HL-60 (cell line): ENCODE measurements at regions not wholly inside any gene's neighbourhood (a gene's known extent, or its start where the extent isn't known, plus 50 kb on each side); places are given as distances from the start of the nearest gene placed in this dataset.

Source experiments
- DNase-seq, 2 experiments: peaks; one replicate each; pipeline ENCODE4 v3.0.0-alpha.2; 2010 to 2020; ENCODE audit warnings: low read depth in 1 of 2, low spot score in 1 of 2
- H3K27ac ChIP-seq: fragments of 250-450 bp; sonication (Bioruptor Pico); replicated peaks from 2 replicates; pipeline ENCODE4 v1.5.1; 2020; ENCODE audit warnings: mild to moderate bottlenecking, moderate library complexity
- H3K27me3 ChIP-seq: fragments of 250-450 bp; sonication (Bioruptor Pico); 2 replicates; pipeline ENCODE4 v1.5.1; 2021; ENCODE audit warnings: mild to moderate bottlenecking, moderate library complexity; ENCODE audit not compliant: insufficient read depth, poor library complexity, severe bottlenecking
- H3K4me3 ChIP-seq: replicated peaks from 2 replicates; pipeline ENCODE4 v1.5.1; 2011; ENCODE audit warnings: mild to moderate bottlenecking, control low read depth, low read length; ENCODE audit not compliant: insufficient read depth
- CTCF ChIP-seq: IDR thresholded peaks from one replicate; pipeline ENCODE4 v1.5.1; 2011; ENCODE audit warnings: low read length, control low read depth, inconsistent platforms; ENCODE audit not compliant: insufficient read depth
- GABPA ChIP-seq: IDR thresholded peaks from 2 replicates; pipeline ENCODE4 v1.6.1; 2012; ENCODE audit warnings: low read depth
- POLR2AphosphoS5 ChIP-seq: IDR thresholded peaks from 2 replicates; pipeline ENCODE4 v1.6.1; 2012; ENCODE audit warnings: low read depth
- SPI1 ChIP-seq: IDR thresholded peaks from 2 replicates; pipeline ENCODE4 v1.6.1; 2012; ENCODE audit warnings: low read depth, mild to moderate bottlenecking, borderline replicate concordance
- TF ChIP-seq, protein P1 (sequence below): IDR thresholded peaks from 2 replicates; pipeline ENCODE4 v1.6.1; 2012; ENCODE audit warnings: low read depth; ENCODE audit not compliant: insufficient replicate concordance

DNA sequence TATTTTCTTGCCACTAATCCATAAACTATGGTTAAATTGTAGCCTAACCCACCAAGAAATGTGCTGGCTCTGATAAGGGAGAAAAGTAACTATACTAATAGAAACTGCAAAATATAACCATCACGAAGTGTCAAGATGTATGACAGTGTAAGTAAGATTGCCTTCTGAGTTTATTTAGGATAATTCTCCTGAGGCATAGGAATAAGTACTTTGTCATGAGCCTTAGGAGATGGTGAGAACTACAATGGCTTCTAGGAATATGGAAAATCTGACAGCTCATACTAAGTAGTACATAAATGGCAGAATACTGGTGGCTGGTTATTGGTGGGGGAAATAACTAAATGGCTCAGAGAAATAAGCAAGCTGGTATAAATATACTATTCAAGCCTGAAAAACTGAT is 543.9 kb downstream of the PRR16 start:
- no peak for DNase-seq
- Histone ChIP-seq H3K27me3 (no peaks in the 10 kb centered on the region), H3K27ac (no peak overlapping the region), H3K4me3 (no peak overlapping the region)
- TF ChIP-seq POLR2AphosphoS5 = no peak
- no peak for TF ChIP-seq GABPA
- TF ChIP-seq SPI1 = no peak
- no peak for TF ChIP-seq CTCF
- TF ChIP-seq, protein P1, sequence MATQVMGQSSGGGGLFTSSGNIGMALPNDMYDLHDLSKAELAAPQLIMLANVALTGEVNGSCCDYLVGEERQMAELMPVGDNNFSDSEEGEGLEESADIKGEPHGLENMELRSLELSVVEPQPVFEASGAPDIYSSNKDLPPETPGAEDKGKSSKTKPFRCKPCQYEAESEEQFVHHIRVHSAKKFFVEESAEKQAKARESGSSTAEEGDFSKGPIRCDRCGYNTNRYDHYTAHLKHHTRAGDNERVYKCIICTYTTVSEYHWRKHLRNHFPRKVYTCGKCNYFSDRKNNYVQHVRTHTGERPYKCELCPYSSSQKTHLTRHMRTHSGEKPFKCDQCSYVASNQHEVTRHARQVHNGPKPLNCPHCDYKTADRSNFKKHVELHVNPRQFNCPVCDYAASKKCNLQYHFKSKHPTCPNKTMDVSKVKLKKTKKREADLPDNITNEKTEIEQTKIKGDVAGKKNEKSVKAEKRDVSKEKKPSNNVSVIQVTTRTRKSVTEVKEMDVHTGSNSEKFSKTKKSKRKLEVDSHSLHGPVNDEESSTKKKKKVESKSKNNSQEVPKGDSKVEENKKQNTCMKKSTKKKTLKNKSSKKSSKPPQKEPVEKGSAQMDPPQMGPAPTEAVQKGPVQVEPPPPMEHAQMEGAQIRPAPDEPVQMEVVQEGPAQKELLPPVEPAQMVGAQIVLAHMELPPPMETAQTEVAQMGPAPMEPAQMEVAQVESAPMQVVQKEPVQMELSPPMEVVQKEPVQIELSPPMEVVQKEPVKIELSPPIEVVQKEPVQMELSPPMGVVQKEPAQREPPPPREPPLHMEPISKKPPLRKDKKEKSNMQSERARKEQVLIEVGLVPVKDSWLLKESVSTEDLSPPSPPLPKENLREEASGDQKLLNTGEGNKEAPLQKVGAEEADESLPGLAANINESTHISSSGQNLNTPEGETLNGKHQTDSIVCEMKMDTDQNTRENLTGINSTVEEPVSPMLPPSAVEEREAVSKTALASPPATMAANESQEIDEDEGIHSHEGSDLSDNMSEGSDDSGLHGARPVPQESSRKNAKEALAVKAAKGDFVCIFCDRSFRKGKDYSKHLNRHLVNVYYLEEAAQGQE = no peak

GRCh38 chr5:121009058-121009457 is 545.0 kb downstream of the PRR16 start:
- no peak for TF ChIP-seq GABPA
- TF ChIP-seq, protein P1 = no peak
- no peak for TF ChIP-seq CTCF
- no peak for TF ChIP-seq SPI1
- TF ChIP-seq POLR2AphosphoS5 = no peak
- DNase-seq = no peak
- no peak overlapping the region for H3K27ac ChIP-seq
- H3K4me3 ChIP-seq = no peak overlapping the region
- H3K27me3 ChIP-seq = no peaks in the 10 kb centered on the region

DNA sequence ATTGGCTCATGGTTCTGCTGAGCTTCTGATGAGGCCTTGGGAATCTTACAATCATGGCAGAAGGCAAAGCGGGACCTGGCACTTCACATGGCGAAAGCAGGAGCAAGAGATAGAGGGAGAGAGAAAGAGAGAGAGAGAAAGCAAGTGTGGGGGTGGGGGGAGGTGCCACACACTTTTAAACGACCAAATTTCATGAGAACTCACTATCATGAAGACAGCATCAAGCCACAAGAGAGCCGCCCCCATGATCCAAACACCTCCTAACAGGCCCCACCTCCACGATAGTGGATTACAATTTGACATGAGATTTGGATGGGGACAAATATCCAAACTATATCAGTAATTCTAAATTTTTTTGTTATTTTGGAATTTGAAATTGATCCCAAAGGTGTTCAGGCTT is 553.9 kb downstream of the PRR16 start:
- H3K27ac ChIP-seq = no peak overlapping the region
- TF ChIP-seq CTCF = no peak
- no peak for TF ChIP-seq GABPA
- no peak for TF ChIP-seq POLR2AphosphoS5
- TF ChIP-seq, protein P1 = no peak
- TF ChIP-seq SPI1 = no peak
- no peaks in the 10 kb centered on the region for H3K27me3 ChIP-seq
- no peak overlapping the region for H3K4me3 ChIP-seq
- DNase-seq = no peak
